GM12892 (cell line): ENCODE measurements at regions not wholly inside any gene's neighbourhood (a gene's known extent, or its start where the extent isn't known, plus 50 kb on each side); places are given as distances from the start of the nearest gene placed in this dataset.

Source experiments
- POLR2A ChIP-seq: IDR thresholded peaks from 2 replicates; pipeline ENCODE4 v1.6.1; 2011; ENCODE audit warnings: low read depth, low read length, control low read depth
- TAF1 ChIP-seq: IDR thresholded peaks from 2 replicates; pipeline ENCODE4 v1.6.1; 2011; ENCODE audit warnings: low read depth, mild to moderate bottlenecking, control low read depth, low read length, borderline replicate concordance

- TF ChIP-seq TAF1 (no peak), POLR2A (no peak)
Observed at GRCh38 chr9:129359916-129360536, 182.0 kb upstream of the IER5L start.
